ENCODE measurements at regions not wholly inside any gene's neighbourhood (a gene's known extent, or its start where the extent isn't known, plus 50 kb on each side); places are given as distances from the start of the nearest gene placed in this dataset.

DNA sequence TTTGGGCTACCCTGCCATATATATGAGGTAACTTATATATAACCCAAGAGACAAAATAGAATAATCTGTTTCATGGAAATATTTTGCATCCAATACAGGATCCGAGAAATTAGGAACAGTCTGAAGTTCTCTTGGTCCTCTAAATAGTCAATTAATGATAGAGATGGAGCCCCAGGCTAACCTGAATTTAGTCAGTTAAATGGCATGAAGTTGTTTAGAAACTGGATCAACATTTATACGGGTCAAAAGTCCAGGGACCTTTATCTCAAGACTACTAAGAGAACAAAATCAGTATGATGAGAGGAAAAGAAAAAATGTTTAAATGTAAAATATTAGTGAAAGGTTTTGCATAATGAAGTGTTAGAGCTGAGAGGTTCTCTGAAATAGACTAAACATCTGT, 303.3 kb upstream of the ACTBL2 start:
- intact Hi-C loops (cut with micrococcal nuclease; ENCODE audit: unreplicated experiment), result loop anchor here (10.0 kb wide), 1 partner anchor 169 kb away; no protein-coding TSS in a partner anchor
- H3K9me3 ChIP-seq (ENCODE audit: low read depth, low read length, poor library complexity, severe bottlenecking), result no peaks in the 10 kb centered on the region
- H3K4me1 ChIP-seq (ENCODE audit: insufficient read depth, low read length, poor library complexity, severe bottlenecking), result no peaks in the 10 kb centered on the region
- BruUV-seq (replicated peaks), result no TSS peak
- no peak for DNase-seq (ENCODE audit: low spot score)
- CTCF ChIA-PET, result no interaction called here
- H3K36me3 ChIP-seq (ENCODE audit: insufficient read depth, low read length, poor library complexity, severe bottlenecking), result no peaks in the 10 kb centered on the region
- POLR2A ChIA-PET (ENCODE audit: low non-redundant PET), result no interaction called here
- H3K27me3 ChIP-seq (replicated peaks; ENCODE audit: insufficient read depth, low read depth, low read length, poor library complexity), result no peaks in the 10 kb centered on the region
- no peak overlapping the region for H3K4me3 ChIP-seq (ENCODE audit: low read depth, low read length, poor library complexity, severe bottlenecking)
- H3K27ac ChIP-seq (ENCODE audit: low read depth, low read length, poor library complexity, severe bottlenecking), result no peak overlapping the region
- TF ChIP-seq, protein P1, sequence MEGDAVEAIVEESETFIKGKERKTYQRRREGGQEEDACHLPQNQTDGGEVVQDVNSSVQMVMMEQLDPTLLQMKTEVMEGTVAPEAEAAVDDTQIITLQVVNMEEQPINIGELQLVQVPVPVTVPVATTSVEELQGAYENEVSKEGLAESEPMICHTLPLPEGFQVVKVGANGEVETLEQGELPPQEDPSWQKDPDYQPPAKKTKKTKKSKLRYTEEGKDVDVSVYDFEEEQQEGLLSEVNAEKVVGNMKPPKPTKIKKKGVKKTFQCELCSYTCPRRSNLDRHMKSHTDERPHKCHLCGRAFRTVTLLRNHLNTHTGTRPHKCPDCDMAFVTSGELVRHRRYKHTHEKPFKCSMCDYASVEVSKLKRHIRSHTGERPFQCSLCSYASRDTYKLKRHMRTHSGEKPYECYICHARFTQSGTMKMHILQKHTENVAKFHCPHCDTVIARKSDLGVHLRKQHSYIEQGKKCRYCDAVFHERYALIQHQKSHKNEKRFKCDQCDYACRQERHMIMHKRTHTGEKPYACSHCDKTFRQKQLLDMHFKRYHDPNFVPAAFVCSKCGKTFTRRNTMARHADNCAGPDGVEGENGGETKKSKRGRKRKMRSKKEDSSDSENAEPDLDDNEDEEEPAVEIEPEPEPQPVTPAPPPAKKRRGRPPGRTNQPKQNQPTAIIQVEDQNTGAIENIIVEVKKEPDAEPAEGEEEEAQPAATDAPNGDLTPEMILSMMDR (conservative IDR thresholded peaks at IDR 0.05; ENCODE audit: low read depth, low read length), result no peak
- no peak for TF ChIP-seq EZH2 (IDR thresholded peaks at IDR 0.05; ENCODE audit: borderline replicate concordance, low read depth, low read length, poor library complexity, severe bottlenecking)

DNA sequence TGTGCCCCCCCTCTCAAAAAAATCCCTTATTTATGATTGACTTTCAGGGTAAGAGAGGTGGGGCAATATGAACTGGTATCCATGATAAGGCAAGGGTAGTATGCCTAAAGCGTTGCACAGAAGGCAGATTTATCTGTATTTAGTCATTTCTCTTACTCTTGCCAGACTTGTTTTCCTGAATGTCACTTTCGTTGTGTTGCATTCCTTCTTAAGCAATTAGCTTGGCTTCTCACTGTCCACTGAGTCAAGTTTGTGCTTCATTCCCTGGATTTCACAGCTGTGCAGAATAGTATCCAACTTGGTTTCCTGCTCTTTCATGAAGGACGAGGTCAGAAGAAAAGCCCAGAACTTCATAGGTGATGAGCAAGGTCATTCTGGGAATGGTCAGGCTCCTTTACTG, 301.5 kb upstream of the ACTBL2 start:
- no peak for DNase-seq (ENCODE audit: low spot score)
- intact Hi-C loops (cut with micrococcal nuclease; ENCODE audit: unreplicated experiment), result loop anchor here (5.0 to 10.0 kb wide), 2 partner anchors 103 to 171 kb away; no protein-coding TSS in a partner anchor
- POLR2A ChIA-PET (ENCODE audit: low non-redundant PET), result no interaction called here
- H3K27ac ChIP-seq (ENCODE audit: low read depth, low read length, poor library complexity, severe bottlenecking), result no peak overlapping the region
- TF ChIP-seq, protein P1 (conservative IDR thresholded peaks at IDR 0.05; ENCODE audit: low read depth, low read length), result no peak
- TF ChIP-seq EZH2 (IDR thresholded peaks at IDR 0.05; ENCODE audit: borderline replicate concordance, low read depth, low read length, poor library complexity, severe bottlenecking), result no peak
- BruUV-seq (replicated peaks), result no TSS peak
- no peaks in the 10 kb centered on the region for H3K4me1 ChIP-seq (ENCODE audit: insufficient read depth, low read length, poor library complexity, severe bottlenecking)
- no peaks in the 10 kb centered on the region for H3K36me3 ChIP-seq (ENCODE audit: insufficient read depth, low read length, poor library complexity, severe bottlenecking)
- CTCF ChIA-PET, result no interaction called here
- H3K27me3 ChIP-seq (replicated peaks; ENCODE audit: insufficient read depth, low read depth, low read length, poor library complexity), result no peaks in the 10 kb centered on the region
- H3K4me3 ChIP-seq (ENCODE audit: low read depth, low read length, poor library complexity, severe bottlenecking), result no peak overlapping the region
- H3K9me3 ChIP-seq (ENCODE audit: low read depth, low read length, poor library complexity, severe bottlenecking), result no peaks in the 10 kb centered on the region

- TF ChIP-seq, protein P1 (conservative IDR thresholded peaks at IDR 0.05; ENCODE audit: low read depth, low read length), result no peak
- no peaks in the 10 kb centered on the region for H3K36me3 ChIP-seq (ENCODE audit: insufficient read depth, low read length, poor library complexity, severe bottlenecking)
- BruUV-seq (replicated peaks), result no TSS peak
- no peaks in the 10 kb centered on the region for H3K9me3 ChIP-seq (ENCODE audit: low read depth, low read length, poor library complexity, severe bottlenecking)
- POLR2A ChIA-PET (ENCODE audit: low non-redundant PET), result no interaction called here
- CTCF ChIA-PET, result no interaction called here
- no peak overlapping the region for H3K27ac ChIP-seq (ENCODE audit: low read depth, low read length, poor library complexity, severe bottlenecking)
- DNase-seq (ENCODE audit: low spot score), result no peak
- intact Hi-C loops (cut with micrococcal nuclease; ENCODE audit: unreplicated experiment), result loop anchor here (5.0 to 10.0 kb wide), 2 partner anchors 104 to 171 kb away; no protein-coding TSS in a partner anchor
- no peaks in the 10 kb centered on the region for H3K27me3 ChIP-seq (replicated peaks; ENCODE audit: insufficient read depth, low read depth, low read length, poor library complexity)
- H3K4me3 ChIP-seq (ENCODE audit: low read depth, low read length, poor library complexity, severe bottlenecking), result no peak overlapping the region
- H3K4me1 ChIP-seq (ENCODE audit: insufficient read depth, low read length, poor library complexity, severe bottlenecking), result no peaks in the 10 kb centered on the region
These were observed 301.1 kb upstream of the ACTBL2 start for GRCh38 chr5:57783693-57784092.
